ENCODE measurements at regions not wholly inside any gene's neighbourhood (a gene's known extent, or its start where the extent isn't known, plus 50 kb on each side); places are given as distances from the start of the nearest gene placed in this dataset.

DNA sequence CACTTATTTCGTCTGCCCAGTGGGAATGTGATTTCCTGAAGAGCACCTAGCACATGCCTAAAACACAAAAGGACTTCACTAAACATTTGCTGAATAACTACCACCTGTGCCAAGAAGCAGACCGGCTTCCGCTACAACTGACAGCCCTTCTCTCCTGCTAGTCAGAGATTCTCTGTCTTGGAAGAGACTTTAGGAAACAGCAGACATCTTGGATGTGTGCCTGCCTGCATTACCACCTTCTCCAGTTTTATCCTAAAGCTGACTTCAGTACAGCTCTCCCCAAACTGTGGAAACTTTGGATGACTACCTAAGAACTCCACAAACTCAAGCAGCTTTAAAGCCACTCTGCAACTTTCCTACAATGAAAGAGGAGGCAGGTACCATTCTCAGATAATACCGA is 116.5 kb upstream of the MAN2A1 start:
- DNase-seq (ENCODE audit: low spot score): no peak
- no peak for TF ChIP-seq CTCF (IDR thresholded peaks at IDR 0.05; ENCODE audit: extremely low read depth, insufficient read depth, missing control alignments)
- in situ Hi-C loops (cut with MboI; ENCODE audit: low pct_unique_long_range_greater_than_20kb, low sequenced_read_pairs, unreplicated experiment): no loop called here

GRCh38 chr5:109571785-109572184 is 117.9 kb upstream of the MAN2A1 start:
- in situ Hi-C loops (cut with MboI; ENCODE audit: low pct_unique_long_range_greater_than_20kb, low sequenced_read_pairs, unreplicated experiment): no loop called here
- no peak for DNase-seq (ENCODE audit: low spot score)
- TF ChIP-seq CTCF (IDR thresholded peaks at IDR 0.05; ENCODE audit: extremely low read depth, insufficient read depth, missing control alignments): no peak

- in situ Hi-C loops (cut with MboI; ENCODE audit: low pct_unique_long_range_greater_than_20kb, low sequenced_read_pairs, unreplicated experiment): no loop called here
- no peak for DNase-seq (ENCODE audit: low spot score)
- no peak for TF ChIP-seq CTCF (IDR thresholded peaks at IDR 0.05; ENCODE audit: extremely low read depth, insufficient read depth, missing control alignments)
Observed at GRCh38 chr5:109570362-109570874, 119.3 kb upstream of the MAN2A1 start.

GRCh38 chr5:109567374-109568044 is 122.2 kb upstream of the MAN2A1 start:
- in situ Hi-C loops (cut with MboI; ENCODE audit: low pct_unique_long_range_greater_than_20kb, low sequenced_read_pairs, unreplicated experiment): no loop called here
- no peak for DNase-seq (ENCODE audit: low spot score)
- TF ChIP-seq CTCF (IDR thresholded peaks at IDR 0.05; ENCODE audit: extremely low read depth, insufficient read depth, missing control alignments): no peak

DNA sequence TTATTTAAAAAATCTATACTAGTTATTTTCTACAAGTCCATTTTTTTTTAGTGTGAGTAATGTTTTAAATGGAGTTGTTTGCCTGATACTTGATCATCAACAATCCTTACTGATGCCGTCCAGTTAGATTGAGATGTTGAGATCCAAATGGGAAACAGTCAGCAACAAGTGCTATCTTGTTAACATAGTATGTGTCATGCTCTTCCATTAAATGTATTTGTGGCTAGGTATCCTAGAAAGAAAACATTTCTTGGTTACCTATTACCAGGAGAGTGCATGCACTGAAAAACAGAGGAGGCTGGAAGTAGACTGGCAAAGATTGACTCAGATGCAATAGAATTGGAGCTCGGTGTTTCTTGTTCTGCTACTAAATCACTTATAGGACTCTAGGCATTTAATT is 123.4 kb upstream of the MAN2A1 start:
- no peak for TF ChIP-seq CTCF (IDR thresholded peaks at IDR 0.05; ENCODE audit: extremely low read depth, insufficient read depth, missing control alignments)
- in situ Hi-C loops (cut with MboI; ENCODE audit: low pct_unique_long_range_greater_than_20kb, low sequenced_read_pairs, unreplicated experiment): no loop called here
- DNase-seq (ENCODE audit: low spot score): no peak

- in situ Hi-C loops (cut with MboI; ENCODE audit: low pct_unique_long_range_greater_than_20kb, low sequenced_read_pairs, unreplicated experiment): no loop called here
- TF ChIP-seq CTCF (IDR thresholded peaks at IDR 0.05; ENCODE audit: extremely low read depth, insufficient read depth, missing control alignments): no peak
- no peak for DNase-seq (ENCODE audit: low spot score)
Observed at GRCh38 chr5:109563739-109564138, 126.0 kb upstream of the MAN2A1 start.

All from GM13977 (cell line).